OCI-LY1 (cell line): ENCODE measurements at regions not wholly inside any gene's neighbourhood (a gene's known extent, or its start where the extent isn't known, plus 50 kb on each side); places are given as distances from the start of the nearest gene placed in this dataset.

Experiments used
- EZH2 ChIP-seq: fragments of 200-600 bp; sonication (generic), shearing (Covaris generic); IDR thresholded peaks from 2 replicates; pipeline ENCODE4 v1.8.0; 2017; ENCODE audit warnings: borderline replicate concordance, mixed run types, mild to moderate bottlenecking, antibody characterized with exemption, low read length, moderate library complexity, mixed read lengths
- TF ChIP-seq, protein P1 (sequence below): fragments of 200-600 bp; sonication (generic), shearing (Covaris generic); IDR thresholded peaks from 2 replicates; pipeline ENCODE4 v1.5.1; 2017; ENCODE audit warnings: mild to moderate bottlenecking, antibody characterized with exemption, low read length, moderate library complexity, mixed read lengths

DNA sequence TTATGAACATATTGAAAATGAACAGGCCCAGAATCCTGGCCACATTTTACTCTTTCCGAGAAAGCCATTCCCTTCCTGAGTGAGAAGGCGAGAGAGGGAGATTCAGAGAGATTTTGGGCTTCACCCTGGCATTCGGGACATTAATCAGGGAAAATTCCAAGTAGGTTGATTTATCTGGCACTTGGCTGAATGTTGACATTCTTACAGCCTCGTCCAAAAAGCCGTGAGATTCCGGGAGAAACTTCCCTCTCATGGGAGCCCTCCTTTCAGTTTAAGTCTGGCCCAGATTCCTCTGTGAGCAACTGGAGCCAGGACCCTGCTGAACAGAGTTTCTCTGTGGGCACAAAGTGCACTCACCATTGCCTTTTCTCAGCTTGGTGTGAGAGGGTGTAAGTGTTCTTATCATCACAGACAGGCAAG is 129.2 kb upstream of the PEG3 start:
- TF ChIP-seq EZH2: no peak
- TF ChIP-seq, protein P1, sequence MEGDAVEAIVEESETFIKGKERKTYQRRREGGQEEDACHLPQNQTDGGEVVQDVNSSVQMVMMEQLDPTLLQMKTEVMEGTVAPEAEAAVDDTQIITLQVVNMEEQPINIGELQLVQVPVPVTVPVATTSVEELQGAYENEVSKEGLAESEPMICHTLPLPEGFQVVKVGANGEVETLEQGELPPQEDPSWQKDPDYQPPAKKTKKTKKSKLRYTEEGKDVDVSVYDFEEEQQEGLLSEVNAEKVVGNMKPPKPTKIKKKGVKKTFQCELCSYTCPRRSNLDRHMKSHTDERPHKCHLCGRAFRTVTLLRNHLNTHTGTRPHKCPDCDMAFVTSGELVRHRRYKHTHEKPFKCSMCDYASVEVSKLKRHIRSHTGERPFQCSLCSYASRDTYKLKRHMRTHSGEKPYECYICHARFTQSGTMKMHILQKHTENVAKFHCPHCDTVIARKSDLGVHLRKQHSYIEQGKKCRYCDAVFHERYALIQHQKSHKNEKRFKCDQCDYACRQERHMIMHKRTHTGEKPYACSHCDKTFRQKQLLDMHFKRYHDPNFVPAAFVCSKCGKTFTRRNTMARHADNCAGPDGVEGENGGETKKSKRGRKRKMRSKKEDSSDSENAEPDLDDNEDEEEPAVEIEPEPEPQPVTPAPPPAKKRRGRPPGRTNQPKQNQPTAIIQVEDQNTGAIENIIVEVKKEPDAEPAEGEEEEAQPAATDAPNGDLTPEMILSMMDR: no peak
